HUES48 (cell line): ENCODE measurements at regions not wholly inside any gene's neighbourhood (a gene's known extent, or its start where the extent isn't known, plus 50 kb on each side); places are given as distances from the start of the nearest gene placed in this dataset.

Experiments
- H3K27ac ChIP-seq: one replicate; pipeline ENCODE4 v1.7.0; 2013; ENCODE audit warnings: low read depth, low read length, inconsistent platforms
- H3K27me3 ChIP-seq: 2 replicates; pipeline ENCODE4 v1.6.1; 2013; ENCODE audit warnings: mild to moderate bottlenecking, low read length; ENCODE audit not compliant: control insufficient read depth, insufficient read depth
- H3K36me3 ChIP-seq: 2 replicates; pipeline ENCODE4 v1.6.1; 2013; ENCODE audit warnings: low read length; ENCODE audit not compliant: control insufficient read depth, insufficient read depth
- H3K4me1 ChIP-seq: 2 replicates; pipeline ENCODE4 v1.6.1; 2013; ENCODE audit warnings: mild to moderate bottlenecking, low read length; ENCODE audit not compliant: control insufficient read depth, insufficient read depth
- H3K4me3 ChIP-seq: 2 replicates; pipeline ENCODE4 v1.5.1; 2013; ENCODE audit warnings: mild to moderate bottlenecking, low read depth, low read length
- H3K9ac ChIP-seq: 2 replicates; pipeline ENCODE4 v1.6.1; 2013; ENCODE audit warnings: mild to moderate bottlenecking, low read depth, low read length, moderate library complexity
- H3K9me3 ChIP-seq: 2 replicates; pipeline ENCODE4 v1.6.1; 2013; ENCODE audit warnings: low read length; ENCODE audit not compliant: control insufficient read depth, insufficient read depth

DNA sequence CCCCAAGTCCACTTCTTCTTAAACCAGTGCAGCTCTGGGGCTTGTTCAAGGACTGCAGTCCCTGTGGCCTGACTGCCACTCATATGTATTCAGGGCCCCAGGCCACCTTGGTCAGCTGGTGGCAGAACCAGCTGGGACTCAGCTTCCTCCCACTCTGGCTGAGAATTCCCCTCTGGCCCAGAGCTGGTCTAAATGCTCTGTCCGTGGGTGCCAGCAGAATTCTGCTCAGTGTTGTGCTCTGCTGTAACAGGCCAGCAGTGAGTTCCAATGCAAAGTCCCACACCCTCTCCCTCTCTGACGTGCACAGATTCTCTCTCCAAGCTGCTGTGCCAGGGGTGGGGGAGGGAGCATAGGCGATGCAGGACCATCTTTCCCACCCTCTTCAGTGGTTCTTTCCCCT is 210.4 kb upstream of the RGS6 start:
- Histone ChIP-seq H3K4me1 (no peaks in the 10 kb centered on the region), H3K27me3 (no peaks in the 10 kb centered on the region), H3K9me3 (no peaks in the 10 kb centered on the region), H3K27ac (no peak overlapping the region), H3K9ac (no peak overlapping the region), H3K36me3 (peaks cover 19% of the 10 kb centered on the region), H3K4me3 (no peak overlapping the region)

DNA sequence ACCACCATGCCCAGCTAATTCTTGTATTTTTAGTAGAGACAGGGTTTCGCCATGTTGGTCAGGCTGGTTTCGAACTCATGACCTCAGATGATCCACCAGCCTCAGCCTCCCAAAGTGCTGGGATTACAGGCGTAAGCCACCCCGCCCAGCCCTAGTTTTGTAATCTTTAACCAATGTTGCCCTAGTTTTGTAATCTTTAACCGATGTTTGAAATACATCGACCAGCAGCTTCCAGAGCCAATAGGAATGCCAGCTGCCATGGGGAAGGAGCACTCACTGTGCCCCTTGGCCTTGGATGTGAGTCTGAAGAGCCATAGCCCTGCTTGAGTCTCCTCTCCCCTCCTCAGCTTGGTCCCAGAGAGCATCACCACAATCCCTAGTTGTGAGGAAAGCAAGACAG is 209.3 kb upstream of the RGS6 start:
- peaks cover 19% of the 10 kb centered on the region for H3K36me3 ChIP-seq

DNA sequence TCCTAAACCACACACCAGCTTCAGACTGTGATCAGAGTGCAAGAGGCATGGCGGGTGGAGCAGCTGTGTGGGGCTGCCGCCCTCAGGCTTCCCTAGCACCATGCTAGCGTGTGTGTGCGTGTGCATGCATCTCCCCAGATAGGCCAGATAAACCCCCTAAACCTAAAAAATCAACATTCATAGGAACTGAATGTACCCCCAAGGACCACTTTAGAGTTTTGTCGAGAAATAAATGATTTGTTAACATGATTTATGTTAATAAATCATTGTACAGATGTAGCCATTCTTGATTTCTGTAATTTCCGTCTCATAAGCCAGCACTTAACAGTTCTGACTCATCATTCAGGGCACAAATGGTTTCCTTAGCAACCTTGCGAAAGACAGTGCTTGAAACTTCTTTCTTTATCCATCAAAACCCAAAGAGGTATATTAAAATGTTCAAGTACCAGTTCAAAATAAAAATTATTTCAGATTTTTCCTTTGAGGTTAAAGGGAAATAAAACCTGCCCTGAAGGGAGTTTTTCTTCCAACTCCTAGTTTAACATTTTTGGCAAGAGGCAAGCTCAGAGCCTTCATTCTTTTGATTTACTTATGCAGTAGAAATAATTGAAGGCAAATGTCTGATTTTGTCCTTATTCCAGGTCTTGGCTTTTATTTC is 206.2 kb upstream of the RGS6 start:
- H3K27ac ChIP-seq = no peak overlapping the region
- no peak overlapping the region for H3K4me3 ChIP-seq
- H3K36me3 ChIP-seq = peaks cover 30% of the 10 kb centered on the region
- no peaks in the 10 kb centered on the region for H3K4me1 ChIP-seq
- no peaks in the 10 kb centered on the region for H3K27me3 ChIP-seq
- no peak overlapping the region for H3K9ac ChIP-seq
- no peaks in the 10 kb centered on the region for H3K9me3 ChIP-seq

More for the DNA sequence above, 209.3 kb upstream of the RGS6 start:
- Histone ChIP-seq H3K4me3 (no peak overlapping the region), H3K27me3 (no peaks in the 10 kb centered on the region), H3K4me1 (no peaks in the 10 kb centered on the region), H3K9ac (no peak overlapping the region), H3K27ac (no peak overlapping the region), H3K9me3 (no peaks in the 10 kb centered on the region)

DNA sequence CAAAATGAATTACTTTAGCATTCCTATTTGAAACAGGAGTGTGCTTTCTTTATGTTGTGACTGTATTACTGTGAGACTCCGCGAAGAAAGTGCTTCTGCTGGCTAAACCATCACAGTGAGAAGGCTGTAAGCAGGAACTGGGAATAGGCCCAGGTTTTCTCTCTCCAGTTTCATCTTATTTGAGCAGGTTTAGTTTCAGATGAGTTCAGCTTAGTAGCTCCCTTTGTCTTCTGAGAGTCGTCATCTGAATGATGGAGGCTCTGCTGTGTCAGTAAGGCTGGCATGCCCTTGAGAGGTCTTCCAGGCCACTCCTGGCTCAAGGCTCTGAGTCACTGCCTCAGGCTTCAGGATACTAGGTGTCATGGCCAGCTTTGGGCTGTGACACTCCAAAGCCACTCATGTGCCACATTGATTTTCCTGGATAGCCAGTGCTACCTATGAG is 205.6 kb upstream of the RGS6 start:
- no peak overlapping the region for H3K9ac ChIP-seq
- no peaks in the 10 kb centered on the region for H3K27me3 ChIP-seq
- no peaks in the 10 kb centered on the region for H3K4me1 ChIP-seq
- no peaks in the 10 kb centered on the region for H3K9me3 ChIP-seq
- H3K4me3 ChIP-seq = no peak overlapping the region
- H3K27ac ChIP-seq = no peak overlapping the region
- peaks cover 34% of the 10 kb centered on the region for H3K36me3 ChIP-seq

DNA sequence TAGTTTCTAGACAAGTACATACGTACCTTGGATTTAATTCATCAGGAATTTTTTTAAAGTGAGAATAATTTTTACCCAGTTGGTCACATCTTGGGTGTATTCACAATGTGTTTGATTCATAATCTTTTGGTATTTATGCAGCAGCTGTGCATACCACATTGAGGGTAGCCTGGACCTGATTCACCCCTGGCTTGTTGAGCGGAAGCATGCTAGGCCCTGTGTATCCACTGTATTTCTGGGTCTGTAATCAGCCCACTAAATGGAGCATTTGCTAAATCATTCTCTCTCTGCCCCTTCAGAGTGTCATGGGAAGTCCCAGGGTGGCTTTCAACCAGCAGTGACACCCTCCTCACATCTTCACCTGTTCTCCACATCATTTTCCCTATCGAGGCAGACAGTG is 203.8 kb upstream of the RGS6 start:
- Histone ChIP-seq H3K4me1 (no peaks in the 10 kb centered on the region), H3K9me3 (no peaks in the 10 kb centered on the region), H3K27ac (no peak overlapping the region), H3K36me3 (peaks cover 43% of the 10 kb centered on the region), H3K27me3 (no peaks in the 10 kb centered on the region), H3K9ac (no peak overlapping the region), H3K4me3 (no peak overlapping the region)

DNA sequence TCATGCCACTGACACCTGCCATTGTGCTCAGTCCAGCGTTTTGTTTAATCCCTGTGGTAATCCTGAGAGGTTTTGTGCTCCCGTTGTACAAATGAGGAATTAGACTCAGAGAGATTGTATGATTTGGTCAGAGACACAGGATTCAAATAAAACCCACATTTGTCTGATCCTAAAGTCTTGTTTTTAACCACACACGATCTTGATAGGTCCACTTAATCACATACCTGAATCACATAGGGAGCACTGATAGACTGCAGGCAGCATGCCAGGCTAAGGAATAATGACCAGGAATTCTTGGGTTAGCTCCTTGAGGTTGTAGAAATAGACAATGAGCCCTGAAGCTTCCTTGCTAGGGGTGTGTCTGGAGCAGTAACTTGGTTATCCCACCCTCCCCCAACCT is 202.6 kb upstream of the RGS6 start:
- Histone ChIP-seq H3K36me3 (peaks cover 46% of the 10 kb centered on the region), H3K4me3 (no peak overlapping the region), H3K9ac (no peak overlapping the region)

DNA sequence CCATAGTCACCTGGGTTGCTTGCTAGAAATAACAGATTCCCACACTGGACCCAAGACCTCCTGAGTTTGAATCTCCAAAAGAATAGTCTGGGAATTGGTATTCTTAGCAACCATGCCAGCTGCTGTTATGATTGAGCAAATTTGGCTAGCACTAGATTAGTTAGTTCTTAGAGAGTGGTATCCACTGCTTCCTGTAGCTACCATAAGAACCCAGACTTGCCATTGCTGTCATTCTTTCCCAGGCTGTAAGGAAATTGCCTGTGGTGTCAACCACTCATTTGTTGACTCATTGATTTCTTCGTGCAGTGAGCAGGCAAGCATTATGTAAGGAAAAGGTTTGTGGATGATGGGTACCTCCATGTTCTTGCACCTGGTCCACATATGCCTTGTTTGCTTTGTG is 201.8 kb upstream of the RGS6 start:
- Histone ChIP-seq H3K9me3 (no peaks in the 10 kb centered on the region), H3K9ac (no peak overlapping the region), H3K27ac (no peak overlapping the region), H3K27me3 (no peaks in the 10 kb centered on the region), H3K4me3 (no peak overlapping the region), H3K36me3 (peaks cover 47% of the 10 kb centered on the region), H3K4me1 (no peaks in the 10 kb centered on the region)

More for the DNA sequence above, 202.6 kb upstream of the RGS6 start:
- no peaks in the 10 kb centered on the region for H3K9me3 ChIP-seq
- H3K27ac ChIP-seq = no peak overlapping the region
- no peaks in the 10 kb centered on the region for H3K27me3 ChIP-seq
- no peaks in the 10 kb centered on the region for H3K4me1 ChIP-seq

DNA sequence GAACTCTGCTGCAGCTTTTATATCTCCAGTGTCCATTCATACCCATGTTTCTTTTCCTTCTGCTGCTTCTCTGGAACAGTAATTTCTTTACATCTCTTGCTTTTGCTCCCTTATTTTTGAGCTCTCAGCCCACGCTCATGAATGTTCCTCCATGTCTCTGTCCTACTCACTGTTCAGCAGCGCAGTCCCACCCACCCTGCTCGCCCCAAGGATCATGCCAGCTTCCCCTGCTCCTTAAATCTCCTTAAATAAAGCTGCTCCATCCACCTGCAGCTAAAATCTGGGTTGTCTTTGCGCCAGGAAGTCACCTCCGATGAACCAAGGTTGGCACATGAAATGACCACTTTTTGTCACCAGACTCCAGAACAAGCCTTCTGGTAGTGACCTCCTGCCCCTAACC is 201.1 kb upstream of the RGS6 start:
- H3K4me3 ChIP-seq = no peak overlapping the region
- no peak overlapping the region for H3K27ac ChIP-seq
- no peaks in the 10 kb centered on the region for H3K4me1 ChIP-seq
- H3K9ac ChIP-seq = no peak overlapping the region
- H3K36me3 ChIP-seq = peaks cover 48% of the 10 kb centered on the region
- no peaks in the 10 kb centered on the region for H3K9me3 ChIP-seq
- no peaks in the 10 kb centered on the region for H3K27me3 ChIP-seq

DNA sequence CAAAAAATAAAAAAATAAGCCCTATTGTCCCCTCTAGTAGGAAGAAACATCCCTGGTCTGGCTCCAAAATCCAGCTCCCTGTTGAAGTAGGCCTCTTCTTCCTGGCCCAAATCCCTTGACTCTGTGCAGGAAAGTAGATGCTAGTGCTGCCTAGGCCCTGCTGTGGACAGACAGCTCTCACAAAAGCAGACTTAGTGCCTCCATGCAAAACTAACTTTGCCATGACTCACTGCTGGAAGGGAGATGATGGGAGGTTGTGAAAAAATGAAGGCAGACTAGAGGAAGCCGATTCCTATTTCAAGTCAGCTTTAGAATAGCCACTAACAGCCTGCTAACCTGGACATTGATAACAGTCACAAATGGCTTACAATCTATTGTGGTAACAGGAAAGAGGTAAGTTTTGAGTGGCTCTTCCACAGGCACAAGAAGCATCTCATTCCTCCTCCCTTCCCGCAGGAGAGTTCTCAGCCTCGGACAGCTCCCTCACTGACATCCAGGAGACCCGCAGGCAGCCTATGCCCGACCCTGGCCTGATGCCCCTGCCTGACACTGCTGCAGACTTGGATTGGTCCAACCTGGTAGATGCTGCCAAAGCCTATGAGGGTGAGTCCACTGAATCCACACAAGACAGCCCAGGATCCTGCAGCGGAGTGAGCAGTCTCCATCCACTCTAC is 198.9 kb upstream of the RGS6 start:
- Histone ChIP-seq H3K36me3 (peaks cover 60% of the 10 kb centered on the region), H3K4me1 (no peaks in the 10 kb centered on the region), H3K9me3 (no peaks in the 10 kb centered on the region), H3K27me3 (no peaks in the 10 kb centered on the region), H3K4me3 (no peak overlapping the region), H3K27ac (no peak overlapping the region), H3K9ac (no peak overlapping the region)

DNA sequence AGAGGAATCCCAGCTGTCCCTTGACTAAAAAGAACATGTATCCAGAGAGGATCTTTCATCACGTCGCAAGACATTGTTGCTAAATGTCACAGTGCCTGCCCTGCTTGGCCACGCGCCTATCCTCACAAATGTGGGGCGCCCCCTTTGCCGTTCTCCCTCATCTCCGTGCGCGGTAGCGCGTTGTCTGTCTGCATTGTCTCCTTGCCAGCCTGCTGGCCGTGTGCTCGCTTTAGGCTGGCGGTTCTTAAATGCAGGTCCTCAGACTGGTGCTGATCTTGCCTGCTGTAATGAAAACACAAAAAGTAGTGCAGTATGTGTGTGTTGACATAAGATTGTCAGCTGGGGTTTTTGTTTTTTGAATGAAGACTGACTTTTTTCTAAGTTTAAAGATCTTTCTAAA is 198.2 kb upstream of the RGS6 start:
- Histone ChIP-seq H3K27me3 (no peaks in the 10 kb centered on the region), H3K9ac (no peak overlapping the region), H3K4me1 (no peaks in the 10 kb centered on the region), H3K4me3 (no peak overlapping the region), H3K27ac (no peak overlapping the region), H3K9me3 (no peaks in the 10 kb centered on the region), H3K36me3 (peaks cover 67% of the 10 kb centered on the region)

DNA sequence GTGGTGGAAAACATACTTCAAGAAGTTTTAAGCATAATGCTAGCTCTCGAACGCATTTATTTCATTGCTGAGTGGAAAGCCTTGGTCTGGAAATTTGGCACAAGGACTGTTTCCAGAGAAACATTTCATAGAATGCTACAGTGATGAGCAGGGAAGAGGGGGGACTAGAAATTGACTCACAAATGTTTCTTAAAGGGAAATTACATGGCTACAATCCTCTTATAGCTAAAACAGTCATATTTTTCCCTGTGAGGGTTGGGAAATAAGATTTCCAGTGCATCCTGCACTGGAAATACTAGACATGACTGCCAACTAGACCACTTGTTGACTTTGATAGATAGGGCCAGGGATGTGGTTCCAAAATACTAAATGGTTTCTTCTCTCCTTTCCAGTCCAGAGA is 197.3 kb upstream of the RGS6 start:
- Histone ChIP-seq H3K27ac (no peak overlapping the region), H3K4me1 (no peaks in the 10 kb centered on the region), H3K27me3 (no peaks in the 10 kb centered on the region), H3K36me3 (peaks cover 69% of the 10 kb centered on the region), H3K4me3 (no peak overlapping the region), H3K9ac (no peak overlapping the region), H3K9me3 (no peaks in the 10 kb centered on the region)
